OCI-LY3 (cell line): ENCODE measurements at regions not wholly inside any gene's neighbourhood (a gene's known extent, or its start where the extent isn't known, plus 50 kb on each side); places are given as distances from the start of the nearest gene placed in this dataset.

Source experiments
- H2AFZ ChIP-seq: fragments of 200-600, 300-600 bp; shearing (Covaris generic); 2 replicates; pipeline ENCODE4 v1.6.0; 2014; ENCODE audit warnings: antibody characterized with exemption, low read depth, low read length
- H3K27ac ChIP-seq: fragments of 200-600, 300-600 bp; sonication (generic); 2 replicates; pipeline ENCODE4 v1.5.1; 2014; ENCODE audit warnings: mild to moderate bottlenecking, low read length, moderate library complexity, mixed read lengths
- H3K27me3 ChIP-seq: fragments of 200-600, 300-600 bp; sonication (generic); 2 replicates; pipeline ENCODE4 v1.6.1; 2014; ENCODE audit warnings: low read depth, low read length, mixed read lengths
- H3K36me3 ChIP-seq: fragments of 200-600, 300-600 bp; sonication (generic); replicated peaks from 2 replicates; pipeline ENCODE3; 2014; ENCODE audit warnings: low read depth, low read length, mixed read lengths
- H3K4me1 ChIP-seq: fragments of 300-600, 200-600 bp; sonication (generic); 2 replicates; pipeline ENCODE4 v1.6.1; 2014; ENCODE audit warnings: low read length, mixed read lengths
- H3K4me2 ChIP-seq: fragments of 200-600, 300-600 bp; sonication (generic); 2 replicates; pipeline ENCODE4 v1.6.1; 2014; ENCODE audit warnings: low read length, mixed read lengths
- H3K4me3 ChIP-seq: fragments of 300-600, 200-600 bp; sonication (generic); 2 replicates; pipeline ENCODE4 v1.5.1; 2014; ENCODE audit warnings: antibody characterized with exemption, mild to moderate bottlenecking, low read length, moderate library complexity
- H3K79me2 ChIP-seq: fragments of 300-600, 200-600 bp; shearing (Covaris generic); 2 replicates; pipeline ENCODE4 v1.6.1; 2014; ENCODE audit warnings: mild to moderate bottlenecking, low read length, mixed read lengths
- H3K9ac ChIP-seq: fragments of 300-600, 200-600 bp; shearing (Covaris generic); 2 replicates; pipeline ENCODE4 v1.6.0; 2014; ENCODE audit warnings: mild to moderate bottlenecking, low read length, moderate library complexity
- H3K9me3 ChIP-seq: fragments of 200-600, 300-600 bp; shearing (Covaris generic); 2 replicates; pipeline ENCODE4 v1.6.1; 2014; ENCODE audit warnings: low read length, mixed read lengths; ENCODE audit not compliant: insufficient read depth
- H4K20me1 ChIP-seq: fragments of 200-600, 300-600 bp; sonication (generic); 2 replicates; pipeline ENCODE4 v1.6.1; 2016; ENCODE audit warnings: low read length, mixed read lengths; ENCODE audit not compliant: insufficient read depth
- CTCF ChIP-seq: fragments of 200-600, 300-600 bp; sonication (generic); IDR thresholded peaks from 2 replicates; pipeline ENCODE4 v1.5.1; 2014; ENCODE audit warnings: antibody characterized with exemption, low read length, low read depth
- EZH2phosphoT487 ChIP-seq: fragments of 200-600 bp; shearing (Covaris generic); IDR thresholded peaks from 2 replicates; pipeline ENCODE4 v1.6.1; 2018; ENCODE audit warnings: antibody characterized with exemption, mixed run types, low read depth

GRCh38 chr20:60837173-60837770, 414.8 kb upstream of the CDH4 start:
- Histone ChIP-seq H3K4me3 (no peak overlapping the region), H3K9me3 (no peaks in the 10 kb centered on the region; the same call in 1 of the 2 replicates), H4K20me1 (no peaks in the 10 kb centered on the region), H3K36me3 (no peaks in the 10 kb centered on the region), H3K79me2 (no peaks in the 10 kb centered on the region), H3K4me2 (no peak overlapping the region), H3K27ac (no peak overlapping the region), H3K9ac (no peak overlapping the region), H3K27me3 (no peaks in the 10 kb centered on the region), H3K4me1 (no peaks in the 10 kb centered on the region), H2AFZ (no peak overlapping the region)
- TF ChIP-seq EZH2phosphoT487 = no peak
- no peak for TF ChIP-seq CTCF

GRCh38 chr20:60838297-60838696, 413.8 kb upstream of the CDH4 start:
- H3K79me2 ChIP-seq = no peaks in the 10 kb centered on the region
- H3K27me3 ChIP-seq = no peaks in the 10 kb centered on the region
- no peak overlapping the region for H3K4me3 ChIP-seq
- no peak overlapping the region for H3K9ac ChIP-seq
- no peak overlapping the region for H3K27ac ChIP-seq
- no peaks in the 10 kb centered on the region; the same call in 1 of the 2 replicates for H3K9me3 ChIP-seq
- no peaks in the 10 kb centered on the region for H3K4me1 ChIP-seq
- no peaks in the 10 kb centered on the region for H4K20me1 ChIP-seq
- H3K4me2 ChIP-seq = no peak overlapping the region
- H2AFZ ChIP-seq = no peak overlapping the region
- TF ChIP-seq EZH2phosphoT487 = no peak
- TF ChIP-seq CTCF = no peak
- no peaks in the 10 kb centered on the region for H3K36me3 ChIP-seq

GRCh38 chr20:60840971-60841370, 411.1 kb upstream of the CDH4 start:
- TF ChIP-seq EZH2phosphoT487 (no peak), CTCF (no peak)
- Histone ChIP-seq H3K4me1 (no peaks in the 10 kb centered on the region), H3K27ac (no peak overlapping the region), H3K36me3 (no peaks in the 10 kb centered on the region), H3K9me3 (no peaks in the 10 kb centered on the region; the same call in 1 of the 2 replicates), H3K4me2 (no peak overlapping the region), H3K9ac (no peak overlapping the region), H3K79me2 (no peaks in the 10 kb centered on the region), H3K27me3 (0 out of 2 replicates have a peak, but pooled peaks cover 8% of the 10 kb centered on the region), H2AFZ (no peak overlapping the region), H3K4me3 (no peak overlapping the region), H4K20me1 (no peaks in the 10 kb centered on the region)

GRCh38 chr20:60845146-60845545, 406.9 kb upstream of the CDH4 start:
- H3K36me3 ChIP-seq = no peaks in the 10 kb centered on the region
- no peaks in the 10 kb centered on the region for H4K20me1 ChIP-seq
- H3K27ac ChIP-seq = no peak overlapping the region
- no peak overlapping the region for H3K4me3 ChIP-seq
- H2AFZ ChIP-seq = no peak overlapping the region
- H3K27me3 ChIP-seq = peaks cover 42% of the 10 kb centered on the region
- no peak overlapping the region for H3K9ac ChIP-seq
- no peak overlapping the region for H3K4me2 ChIP-seq
- TF ChIP-seq CTCF (no peak), EZH2phosphoT487 (no peak)
- no peaks in the 10 kb centered on the region for H3K79me2 ChIP-seq
- H3K9me3 ChIP-seq = no peaks in the 10 kb centered on the region; the same call in 1 of the 2 replicates
- 0 out of 2 replicates have a peak, but pooled peaks cover 4% of the 10 kb centered on the region for H3K4me1 ChIP-seq
